ENCODE measurements at regions not wholly inside any gene's neighbourhood (a gene's known extent, or its start where the extent isn't known, plus 50 kb on each side); places are given as distances from the start of the nearest gene placed in this dataset.

GRCh38 chr11:106479646-106480045 lies 402.2 kb downstream of the AASDHPPT start:
- Mint-ChIP-seq H3K27ac (no peak overlapping the region), H3K4me1 (ENCODE audit: unreplicated experiment) (peaks cover 8% of the 10 kb centered on the region), H3K4me3 (no peak overlapping the region), H3K9me3 (no peaks in the 10 kb centered on the region), H3K27me3 (peaks cover 18% of the 10 kb centered on the region), H3K36me3 (no peaks in the 10 kb centered on the region)
- TF ChIP-seq CTCF (conservative IDR thresholded peaks at IDR 0.05), result no peak
- DNase-seq (ENCODE audit: extremely low spot score, unreplicated experiment), result no peak

- no peak for TF ChIP-seq CTCF (conservative IDR thresholded peaks at IDR 0.05)
- no peak overlapping the region for H3K27ac Mint-ChIP-seq
- no peak for DNase-seq (ENCODE audit: extremely low spot score, unreplicated experiment)
- H3K9me3 Mint-ChIP-seq, result no peaks in the 10 kb centered on the region
- H3K4me3 Mint-ChIP-seq, result no peak overlapping the region
- H3K36me3 Mint-ChIP-seq, result no peaks in the 10 kb centered on the region
- H3K4me1 Mint-ChIP-seq (ENCODE audit: unreplicated experiment), result peaks cover 8% of the 10 kb centered on the region
- peaks cover 18% of the 10 kb centered on the region for H3K27me3 Mint-ChIP-seq
These were observed 403.2 kb downstream of the AASDHPPT start for GRCh38 chr11:106480581-106481190.

GRCh38 chr11:106482917-106483785 lies 405.7 kb downstream of the AASDHPPT start:
- DNase-seq (ENCODE audit: extremely low spot score, unreplicated experiment), result no peak
- H3K36me3 Mint-ChIP-seq, result no peaks in the 10 kb centered on the region
- H3K27ac Mint-ChIP-seq, result no peak overlapping the region
- no peaks in the 10 kb centered on the region for H3K9me3 Mint-ChIP-seq
- peaks cover 8% of the 10 kb centered on the region for H3K4me1 Mint-ChIP-seq (ENCODE audit: unreplicated experiment)
- peaks cover 12% of the 10 kb centered on the region for H3K27me3 Mint-ChIP-seq
- TF ChIP-seq CTCF (conservative IDR thresholded peaks at IDR 0.05), result no peak
- no peak overlapping the region for H3K4me3 Mint-ChIP-seq

- no peak for DNase-seq (ENCODE audit: extremely low spot score, unreplicated experiment)
- H3K9me3 Mint-ChIP-seq, result no peaks in the 10 kb centered on the region
- no peak for TF ChIP-seq CTCF (conservative IDR thresholded peaks at IDR 0.05)
These were observed 414.3 kb downstream of the AASDHPPT start for GRCh38 chr11:106491751-106492150.

GRCh38 chr11:106493751-106494150 lies 416.3 kb downstream of the AASDHPPT start:
- no peak overlapping the region for H3K4me3 Mint-ChIP-seq
- no peak for TF ChIP-seq CTCF (conservative IDR thresholded peaks at IDR 0.05)
- DNase-seq (ENCODE audit: extremely low spot score, unreplicated experiment), result no peak
- no peaks in the 10 kb centered on the region for H3K36me3 Mint-ChIP-seq
- H3K4me1 Mint-ChIP-seq (ENCODE audit: unreplicated experiment), result peaks cover 11% of the 10 kb centered on the region
- H3K27me3 Mint-ChIP-seq, result no peaks in the 10 kb centered on the region
- H3K9me3 Mint-ChIP-seq, result no peaks in the 10 kb centered on the region
- H3K27ac Mint-ChIP-seq, result no peak overlapping the region

More at GRCh38 chr11:106491751-106492150, 414.3 kb downstream of the AASDHPPT start:
- Mint-ChIP-seq H3K4me3 (no peak overlapping the region), H3K4me1 (ENCODE audit: unreplicated experiment) (peaks cover 11% of the 10 kb centered on the region), H3K27ac (no peak overlapping the region), H3K27me3 (no peaks in the 10 kb centered on the region), H3K36me3 (no peaks in the 10 kb centered on the region)
